Lower leg skin (tissue), 3 donors: ENCODE measurements at regions not wholly inside any gene's neighbourhood (a gene's known extent, or its start where the extent isn't known, plus 50 kb on each side); places are given as distances from the start of the nearest gene placed in this dataset.

Experiments used
- POLR2A ChIP-seq, 2 donors: fragments of 450-650 bp; IDR thresholded peaks; one replicate each; pipeline ENCODE4 v1.6.1; 2016 to 2017; ENCODE audit warnings: antibody characterized with exemption in 2 of 2, mild to moderate bottlenecking in 1 of 2, moderate library complexity in 1 of 2
- TF ChIP-seq, protein P1 (sequence below), 3 donors: fragments of 450-650 bp; IDR thresholded peaks; one replicate each; pipeline ENCODE4 v1.5.1; 2016; ENCODE audit warnings: antibody characterized with exemption in 3 of 3, mild to moderate bottlenecking in 3 of 3, moderate library complexity in 2 of 3

DNA sequence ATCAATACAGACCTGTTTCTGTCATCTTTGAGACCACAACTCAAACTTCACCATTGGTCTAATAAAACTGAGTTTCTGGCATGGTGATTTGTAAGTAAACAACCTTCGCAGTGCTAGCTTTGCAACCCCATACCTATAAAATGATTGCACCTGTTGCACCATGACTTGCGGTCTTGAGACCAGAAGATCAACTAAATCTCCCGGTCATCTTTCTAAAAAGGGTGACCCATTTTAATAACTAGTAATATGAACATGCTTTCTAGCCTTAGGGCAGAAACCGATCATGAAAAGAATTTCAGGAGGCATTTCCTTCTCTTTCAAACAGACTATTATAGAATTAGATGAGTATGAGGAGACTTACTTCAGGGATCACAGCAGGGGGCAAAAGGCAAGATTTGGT lies 151.9 kb upstream of the ZNF385D start:
- TF ChIP-seq, protein P1, sequence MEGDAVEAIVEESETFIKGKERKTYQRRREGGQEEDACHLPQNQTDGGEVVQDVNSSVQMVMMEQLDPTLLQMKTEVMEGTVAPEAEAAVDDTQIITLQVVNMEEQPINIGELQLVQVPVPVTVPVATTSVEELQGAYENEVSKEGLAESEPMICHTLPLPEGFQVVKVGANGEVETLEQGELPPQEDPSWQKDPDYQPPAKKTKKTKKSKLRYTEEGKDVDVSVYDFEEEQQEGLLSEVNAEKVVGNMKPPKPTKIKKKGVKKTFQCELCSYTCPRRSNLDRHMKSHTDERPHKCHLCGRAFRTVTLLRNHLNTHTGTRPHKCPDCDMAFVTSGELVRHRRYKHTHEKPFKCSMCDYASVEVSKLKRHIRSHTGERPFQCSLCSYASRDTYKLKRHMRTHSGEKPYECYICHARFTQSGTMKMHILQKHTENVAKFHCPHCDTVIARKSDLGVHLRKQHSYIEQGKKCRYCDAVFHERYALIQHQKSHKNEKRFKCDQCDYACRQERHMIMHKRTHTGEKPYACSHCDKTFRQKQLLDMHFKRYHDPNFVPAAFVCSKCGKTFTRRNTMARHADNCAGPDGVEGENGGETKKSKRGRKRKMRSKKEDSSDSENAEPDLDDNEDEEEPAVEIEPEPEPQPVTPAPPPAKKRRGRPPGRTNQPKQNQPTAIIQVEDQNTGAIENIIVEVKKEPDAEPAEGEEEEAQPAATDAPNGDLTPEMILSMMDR (IDR thresholded peaks at IDR 0.05), result no peak
- TF ChIP-seq POLR2A (IDR thresholded peaks at IDR 0.05), result no peak
